ENCODE measurements at regions not wholly inside any gene's neighbourhood (a gene's known extent, or its start where the extent isn't known, plus 50 kb on each side); places are given as distances from the start of the nearest gene placed in this dataset.

DNA sequence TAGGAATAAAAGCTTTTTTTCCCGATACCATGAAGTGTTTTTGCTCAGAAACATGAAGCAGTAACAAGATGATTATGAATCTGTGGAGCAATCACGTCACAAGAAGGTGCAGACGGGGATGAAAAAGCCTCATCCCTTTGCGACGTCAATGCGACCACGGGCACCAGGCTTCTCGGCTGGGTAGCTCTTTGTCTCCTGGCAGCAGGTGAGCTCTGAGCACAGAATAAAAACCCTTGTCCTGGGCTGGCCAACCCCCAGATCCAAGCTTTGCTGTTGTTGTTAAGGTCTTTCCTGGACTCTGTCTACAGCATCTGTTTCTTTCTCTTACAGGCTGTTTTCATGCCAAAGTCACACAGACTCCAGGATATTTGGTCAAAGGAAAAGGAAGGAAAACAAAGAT, 113.8 kb downstream of the ANKRD18B start:
- TF ChIP-seq, protein P1, sequence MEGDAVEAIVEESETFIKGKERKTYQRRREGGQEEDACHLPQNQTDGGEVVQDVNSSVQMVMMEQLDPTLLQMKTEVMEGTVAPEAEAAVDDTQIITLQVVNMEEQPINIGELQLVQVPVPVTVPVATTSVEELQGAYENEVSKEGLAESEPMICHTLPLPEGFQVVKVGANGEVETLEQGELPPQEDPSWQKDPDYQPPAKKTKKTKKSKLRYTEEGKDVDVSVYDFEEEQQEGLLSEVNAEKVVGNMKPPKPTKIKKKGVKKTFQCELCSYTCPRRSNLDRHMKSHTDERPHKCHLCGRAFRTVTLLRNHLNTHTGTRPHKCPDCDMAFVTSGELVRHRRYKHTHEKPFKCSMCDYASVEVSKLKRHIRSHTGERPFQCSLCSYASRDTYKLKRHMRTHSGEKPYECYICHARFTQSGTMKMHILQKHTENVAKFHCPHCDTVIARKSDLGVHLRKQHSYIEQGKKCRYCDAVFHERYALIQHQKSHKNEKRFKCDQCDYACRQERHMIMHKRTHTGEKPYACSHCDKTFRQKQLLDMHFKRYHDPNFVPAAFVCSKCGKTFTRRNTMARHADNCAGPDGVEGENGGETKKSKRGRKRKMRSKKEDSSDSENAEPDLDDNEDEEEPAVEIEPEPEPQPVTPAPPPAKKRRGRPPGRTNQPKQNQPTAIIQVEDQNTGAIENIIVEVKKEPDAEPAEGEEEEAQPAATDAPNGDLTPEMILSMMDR (IDR thresholded peaks at IDR 0.05) = no peak
- TF ChIP-seq EP300 (IDR thresholded peaks at IDR 0.05) (no peak), POLR2A (IDR thresholded peaks at IDR 0.05) (no peak)
